ENCODE measurements at regions not wholly inside any gene's neighbourhood (a gene's known extent, or its start where the extent isn't known, plus 50 kb on each side); places are given as distances from the start of the nearest gene placed in this dataset.

GRCh38 chr5:175131432-175131831, 312.6 kb downstream of the DRD1 start:
- Histone ChIP-seq H3K4me3 (ENCODE audit: low read length, poor library complexity, severe bottlenecking) (no peak overlapping the region), H3K27me3 (ENCODE audit: insufficient read depth, low read length, poor library complexity, severe bottlenecking) (no peaks in the 10 kb centered on the region), H3K9ac (ENCODE audit: low read depth, low read length, poor library complexity, severe bottlenecking) (no peak overlapping the region), H3K9me2 (replicated peaks; ENCODE audit: low read depth, low read length) (no peaks in the 10 kb centered on the region), H3K36me3 (ENCODE audit: insufficient read depth, low read length) (no peaks in the 10 kb centered on the region), H3K4me2 (ENCODE audit: low read depth, low read length, poor library complexity, severe bottlenecking) (no peak overlapping the region), H3F3A (ENCODE audit: low read depth) (no peaks in the 10 kb centered on the region), H2AFZ (ENCODE audit: low read length) (no peak overlapping the region), H4K20me1 (ENCODE audit: insufficient read depth, low read length, poor library complexity, severe bottlenecking) (no peaks in the 10 kb centered on the region), H3K9me3 (ENCODE audit: insufficient read depth, low read depth, low read length) (no peaks in the 10 kb centered on the region), H3K4me1 (ENCODE audit: insufficient read depth, low read length, poor library complexity, severe bottlenecking) (no peaks in the 10 kb centered on the region), H3K79me2 (ENCODE audit: insufficient read depth, low read length) (no peaks in the 10 kb centered on the region)
- TF ChIP-seq CTCF (conservative IDR thresholded peaks at IDR 0.05; ENCODE audit: low read length) (no peak), EZH2phosphoT487 (IDR thresholded peaks at IDR 0.05; ENCODE audit: borderline replicate concordance) (no peak)

- Histone ChIP-seq H4K20me1 (ENCODE audit: insufficient read depth, low read length, poor library complexity, severe bottlenecking) (no peaks in the 10 kb centered on the region), H3K9me3 (ENCODE audit: insufficient read depth, low read depth, low read length) (no peaks in the 10 kb centered on the region), H2AFZ (ENCODE audit: low read length) (no peak overlapping the region), H3K4me1 (ENCODE audit: insufficient read depth, low read length, poor library complexity, severe bottlenecking) (no peaks in the 10 kb centered on the region), H3K27me3 (ENCODE audit: insufficient read depth, low read length, poor library complexity, severe bottlenecking) (no peaks in the 10 kb centered on the region), H3F3A (ENCODE audit: low read depth) (no peaks in the 10 kb centered on the region), H3K4me2 (ENCODE audit: low read depth, low read length, poor library complexity, severe bottlenecking) (no peak overlapping the region), H3K9me2 (replicated peaks; ENCODE audit: low read depth, low read length) (no peaks in the 10 kb centered on the region), H3K36me3 (ENCODE audit: insufficient read depth, low read length) (no peaks in the 10 kb centered on the region), H3K79me2 (ENCODE audit: insufficient read depth, low read length) (no peaks in the 10 kb centered on the region), H3K4me3 (ENCODE audit: low read length, poor library complexity, severe bottlenecking) (no peak overlapping the region), H3K9ac (ENCODE audit: low read depth, low read length, poor library complexity, severe bottlenecking) (no peak overlapping the region)
- TF ChIP-seq EZH2phosphoT487 (IDR thresholded peaks at IDR 0.05; ENCODE audit: borderline replicate concordance) (no peak), CTCF (conservative IDR thresholded peaks at IDR 0.05; ENCODE audit: low read length) (no peak)
Measured at GRCh38 chr5:175129619-175130018, 314.4 kb downstream of the DRD1 start.

- no peaks in the 10 kb centered on the region for H4K20me1 ChIP-seq (ENCODE audit: insufficient read depth, low read length, poor library complexity, severe bottlenecking)
- TF ChIP-seq EZH2phosphoT487 (IDR thresholded peaks at IDR 0.05; ENCODE audit: borderline replicate concordance) (no peak), CTCF (conservative IDR thresholded peaks at IDR 0.05; ENCODE audit: low read length) (no peak)
- H3K9me2 ChIP-seq (replicated peaks; ENCODE audit: low read depth, low read length) = no peaks in the 10 kb centered on the region
- no peaks in the 10 kb centered on the region for H3K9me3 ChIP-seq (ENCODE audit: insufficient read depth, low read depth, low read length)
- no peaks in the 10 kb centered on the region for H3K36me3 ChIP-seq (ENCODE audit: insufficient read depth, low read length)
- H3K4me1 ChIP-seq (ENCODE audit: insufficient read depth, low read length, poor library complexity, severe bottlenecking) = no peaks in the 10 kb centered on the region
- no peaks in the 10 kb centered on the region for H3K79me2 ChIP-seq (ENCODE audit: insufficient read depth, low read length)
- H3F3A ChIP-seq (ENCODE audit: low read depth) = no peaks in the 10 kb centered on the region
- H3K4me3 ChIP-seq (ENCODE audit: low read length, poor library complexity, severe bottlenecking) = no peak overlapping the region
- no peak overlapping the region for H2AFZ ChIP-seq (ENCODE audit: low read length)
- H3K27me3 ChIP-seq (ENCODE audit: insufficient read depth, low read length, poor library complexity, severe bottlenecking) = no peaks in the 10 kb centered on the region
- no peak overlapping the region for H3K4me2 ChIP-seq (ENCODE audit: low read depth, low read length, poor library complexity, severe bottlenecking)
- no peak overlapping the region for H3K9ac ChIP-seq (ENCODE audit: low read depth, low read length, poor library complexity, severe bottlenecking)
Measured at GRCh38 chr5:175129121-175129520, 314.9 kb downstream of the DRD1 start.
